ENCODE measurements at regions not wholly inside any gene's neighbourhood (a gene's known extent, or its start where the extent isn't known, plus 50 kb on each side); places are given as distances from the start of the nearest gene placed in this dataset.

DNA sequence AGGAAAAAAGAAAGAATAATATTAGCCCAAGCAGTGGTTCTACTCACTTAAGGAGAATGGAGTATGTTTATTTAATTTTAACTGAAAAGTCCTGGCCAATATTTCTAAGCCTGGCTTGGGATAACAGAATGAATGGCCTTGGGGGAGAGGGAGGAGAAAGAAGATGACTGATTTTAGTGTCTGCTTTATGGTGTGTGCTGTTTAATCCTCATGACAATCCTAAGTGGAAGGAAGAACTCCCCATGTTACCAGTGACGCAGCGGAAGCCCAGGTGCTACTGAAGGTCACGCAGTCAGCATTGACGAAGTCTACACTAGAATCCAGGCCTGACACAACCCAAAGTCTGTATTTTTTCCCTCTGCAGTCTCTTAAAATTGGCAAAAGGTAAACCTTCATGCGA is 50.5 kb downstream of the PALM2AKAP2 start:
- intact Hi-C loops (cut with DNase I) = loop anchor here (5.0 kb wide), 1 partner anchor 57 kb away; no protein-coding TSS in a partner anchor
- ATAC-seq (no peak), DNase-seq (ENCODE audit: missing footprints) (no peak)

DNA sequence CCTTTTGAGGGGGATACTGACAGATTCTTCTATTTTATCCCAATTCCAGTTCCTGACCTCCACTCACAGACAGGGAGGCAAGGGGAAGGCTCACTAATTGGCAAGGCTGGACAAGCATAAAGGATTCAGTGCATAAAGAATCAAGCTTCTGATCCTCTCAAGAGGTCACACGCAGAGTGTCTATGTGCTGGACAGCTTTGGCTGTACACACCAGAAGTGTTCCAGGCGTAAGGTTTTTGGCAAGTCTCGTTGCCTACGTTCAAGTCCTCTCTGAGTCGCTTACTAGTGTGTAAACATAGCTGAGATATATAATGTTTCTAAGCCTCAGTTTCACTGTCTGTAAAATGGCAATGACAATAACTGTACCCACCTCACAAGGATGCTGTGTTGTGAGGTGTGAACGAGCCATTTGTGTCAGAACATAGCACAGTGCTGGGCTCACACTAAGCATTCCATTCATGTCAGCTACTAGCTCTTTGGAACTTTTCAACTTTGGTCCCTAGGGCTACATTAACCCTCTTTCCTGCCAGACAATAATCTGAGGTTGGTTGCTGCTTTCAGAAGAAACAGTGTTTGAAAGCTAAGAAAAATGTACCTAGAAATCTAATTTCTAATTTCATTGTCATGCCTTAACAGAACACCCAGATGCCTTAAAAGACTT is 52.1 kb downstream of the PALM2AKAP2 start:
- peak; percentile 79 for ATAC-seq
- intact Hi-C loops (cut with DNase I) = loop anchor here (5.0 kb wide), 1 partner anchor 55 kb away; no protein-coding TSS in a partner anchor
- no peak for DNase-seq (ENCODE audit: missing footprints)

DNA sequence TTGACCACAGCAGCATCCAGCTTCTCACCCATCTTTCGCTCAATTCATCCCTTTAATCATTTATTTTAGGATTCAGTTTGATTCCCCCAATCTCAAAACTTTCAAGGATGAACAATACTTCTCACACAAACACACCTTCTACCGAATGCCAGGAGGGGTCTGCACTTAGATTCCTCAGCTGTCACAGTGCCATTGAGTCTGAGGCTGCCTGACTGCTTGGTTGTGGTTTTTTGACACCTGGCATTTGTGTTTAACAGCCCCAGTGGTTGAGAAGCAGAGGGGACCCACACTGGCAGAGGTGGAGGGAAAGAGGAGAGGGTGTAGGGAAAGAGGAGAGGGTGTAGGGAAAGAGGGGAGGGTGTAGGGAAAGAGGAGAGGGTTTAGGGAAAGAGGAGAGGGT is 54.9 kb downstream of the PALM2AKAP2 start:
- DNase-seq (ENCODE audit: missing footprints) (no peak), ATAC-seq (no peak)
- intact Hi-C loops (cut with DNase I) = loop anchor here (5.0 kb wide), 1 partner anchor 52 kb away; no protein-coding TSS in a partner anchor

DNA sequence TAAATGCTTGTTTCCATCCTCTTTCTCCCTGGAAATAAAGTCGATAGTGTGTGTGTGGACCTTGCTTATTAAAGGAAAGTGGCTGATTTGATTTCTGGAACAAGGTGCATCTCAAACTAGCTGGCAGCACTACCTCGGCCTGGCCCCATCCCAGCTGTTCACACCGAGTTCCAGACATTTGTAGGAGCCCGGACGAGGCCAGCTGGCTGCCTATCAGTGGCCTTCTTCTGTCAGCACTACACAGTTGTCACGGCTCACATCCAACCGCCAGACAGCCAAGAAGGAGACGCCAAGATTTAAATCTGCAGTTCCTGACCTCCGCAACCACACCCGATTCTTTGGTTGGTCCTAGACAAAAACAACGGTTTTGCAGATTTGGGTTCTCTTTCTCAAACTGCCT is 63.6 kb downstream of the PALM2AKAP2 start:
- intact Hi-C loops (cut with DNase I) = no loop called here
- DNase-seq (ENCODE audit: missing footprints) = peak; percentile 89
- ATAC-seq = peak; percentile 91

DNA sequence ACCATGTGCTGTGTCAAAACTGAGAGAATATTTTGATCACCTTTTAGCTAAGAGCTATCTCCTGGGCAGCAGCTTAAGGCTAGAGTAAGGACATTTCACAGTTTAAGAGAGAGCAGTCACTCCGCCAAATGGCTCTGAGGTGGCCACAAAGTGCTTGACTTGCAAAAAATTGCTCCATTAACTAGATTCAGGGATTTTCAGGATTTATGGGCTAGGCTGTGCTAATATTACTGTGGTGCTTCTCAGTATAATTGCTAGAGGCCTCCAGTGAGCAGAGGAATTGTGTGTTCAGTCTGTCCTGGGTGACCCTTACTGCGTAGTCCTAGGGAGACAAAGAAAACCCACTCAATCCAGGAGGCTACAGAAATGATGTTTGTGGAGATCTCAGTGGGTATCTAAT is 65.2 kb downstream of the PALM2AKAP2 start:
- DNase-seq (ENCODE audit: missing footprints) (no peak), ATAC-seq (no peak)
- intact Hi-C loops (cut with DNase I) = no loop called here

DNA sequence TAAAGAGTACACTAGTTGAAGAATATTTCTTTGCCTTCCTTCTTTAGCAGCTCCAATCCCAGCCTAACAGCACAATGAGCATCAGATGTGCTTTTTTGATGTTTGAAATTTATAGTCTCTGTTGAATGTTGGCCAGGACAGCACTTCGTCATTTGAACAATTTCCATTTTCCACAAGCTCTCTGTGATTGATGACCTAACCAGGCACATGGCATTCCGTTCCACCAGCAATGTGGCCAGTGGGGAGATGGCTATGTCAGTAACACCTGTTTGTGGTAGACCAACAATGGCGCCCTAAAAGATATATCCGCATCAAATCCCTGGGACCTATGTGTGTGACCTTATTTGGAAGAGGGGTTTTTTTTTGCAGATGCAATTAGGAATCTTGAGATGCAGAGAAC is 66.8 kb downstream of the PALM2AKAP2 start:
- ATAC-seq = no peak
- DNase-seq (ENCODE audit: missing footprints) = no peak
- intact Hi-C loops (cut with DNase I) = no loop called here

DNA sequence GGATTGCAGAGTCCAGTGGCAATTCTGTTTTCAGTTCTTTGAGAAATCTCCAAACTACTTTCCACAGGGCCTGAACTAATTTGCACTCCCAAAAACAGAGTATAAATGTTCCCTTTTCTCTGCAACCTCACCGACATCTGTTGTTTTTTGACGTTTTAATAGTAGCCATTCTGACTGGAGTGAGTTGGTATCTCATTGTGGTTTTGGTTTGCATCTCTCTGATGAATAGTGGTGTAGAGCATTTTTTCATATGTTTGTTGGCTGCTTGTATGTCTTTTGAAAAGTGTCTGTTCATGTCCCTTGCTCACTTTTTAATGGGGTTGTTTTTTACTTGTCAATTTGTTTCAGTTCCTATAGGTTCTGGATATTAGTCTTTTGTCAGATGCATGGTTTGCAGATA is 72.6 kb downstream of the PALM2AKAP2 start:
- intact Hi-C loops (cut with DNase I) = no loop called here
- no peak for ATAC-seq

DNA sequence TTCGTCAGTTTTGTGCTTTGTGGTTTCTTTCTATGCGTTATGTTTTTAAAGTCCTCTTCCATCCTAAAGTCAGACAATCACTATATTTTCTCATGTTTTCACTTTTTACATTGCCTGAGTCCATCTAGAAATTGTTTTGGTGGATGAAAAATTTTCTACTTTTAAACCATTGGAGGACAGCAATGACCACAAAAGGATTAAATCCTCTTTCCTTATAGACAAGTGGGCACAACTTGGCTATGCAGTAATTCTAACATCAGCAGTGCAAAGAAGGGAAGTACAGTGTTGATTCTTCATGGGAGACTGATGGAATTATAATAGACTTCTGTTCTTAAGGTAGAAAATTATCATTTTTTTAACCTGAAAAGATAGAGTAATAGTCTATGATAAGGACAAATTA is 75.5 kb downstream of the PALM2AKAP2 start:
- DNase-seq (ENCODE audit: missing footprints) (no peak), ATAC-seq (no peak)
- intact Hi-C loops (cut with DNase I) = no loop called here

More for the DNA sequence above, 72.6 kb downstream of the PALM2AKAP2 start:
- DNase-seq (ENCODE audit: missing footprints) = no peak

DNA sequence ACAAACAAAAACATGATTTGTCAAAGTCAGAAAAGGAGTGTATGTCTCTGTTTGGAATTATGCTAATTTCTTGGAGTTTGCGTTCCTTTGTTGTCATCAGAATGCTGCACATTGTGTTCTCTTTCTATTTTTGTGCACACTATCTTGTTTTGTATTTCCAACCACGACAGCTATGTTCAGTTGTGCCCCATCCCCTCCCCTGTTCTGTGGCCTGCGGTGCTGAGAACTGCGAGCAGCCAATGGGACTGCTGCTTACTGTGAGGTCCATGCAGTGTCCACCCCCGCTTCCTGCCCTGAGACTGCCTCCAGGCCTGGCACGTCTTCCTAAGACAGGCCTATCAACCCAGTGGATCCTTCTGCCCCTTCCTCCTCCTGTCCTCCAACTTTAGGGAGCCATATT is 76.8 kb downstream of the PALM2AKAP2 start:
- DNase-seq (ENCODE audit: missing footprints) (peak; percentile 88), ATAC-seq (peak; percentile 99)
- intact Hi-C loops (cut with DNase I) = no loop called here

DNA sequence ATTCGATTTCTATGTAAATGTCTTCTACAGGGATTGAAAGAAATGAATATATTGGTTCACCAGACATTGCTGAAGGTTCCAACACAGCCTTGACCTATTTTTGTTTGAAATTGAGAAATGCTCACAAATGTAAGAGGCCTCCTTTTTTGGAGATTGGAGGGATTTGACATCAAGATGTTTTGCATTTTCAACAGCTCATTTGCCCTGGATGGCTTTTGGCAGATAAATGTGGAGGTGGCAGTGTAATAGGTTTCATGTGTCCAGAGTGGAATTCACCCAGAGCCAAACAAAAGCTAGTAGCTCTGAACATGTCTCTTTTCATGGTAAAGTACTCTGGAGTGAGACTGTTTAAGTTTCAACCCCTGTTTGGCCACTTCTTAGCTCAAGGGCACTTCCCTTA is 77.3 kb downstream of the PALM2AKAP2 start:
- DNase-seq (ENCODE audit: missing footprints) = no peak
- intact Hi-C loops (cut with DNase I) = no loop called here
- no peak for ATAC-seq

DNA sequence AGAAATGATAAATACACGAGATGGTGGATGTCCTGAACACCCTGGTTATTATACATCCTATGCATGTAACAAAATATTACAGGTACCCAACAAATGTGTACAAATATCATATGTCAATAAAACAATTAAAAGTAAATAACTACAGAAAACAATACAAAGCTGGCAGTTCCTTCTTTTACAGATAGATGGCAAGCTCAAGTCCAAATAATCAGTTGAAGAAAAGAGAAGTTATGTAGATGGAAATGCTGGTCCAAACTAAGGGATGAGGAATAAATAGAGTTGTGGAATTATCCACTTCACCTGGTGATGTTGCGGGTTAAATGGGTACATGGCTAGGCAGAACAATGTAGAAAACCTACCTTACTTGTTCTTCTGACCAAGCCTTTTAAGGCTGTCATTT is 79.4 kb downstream of the PALM2AKAP2 start:
- ATAC-seq (no peak), DNase-seq (ENCODE audit: missing footprints) (no peak)
- intact Hi-C loops (cut with DNase I) = no loop called here

DNA sequence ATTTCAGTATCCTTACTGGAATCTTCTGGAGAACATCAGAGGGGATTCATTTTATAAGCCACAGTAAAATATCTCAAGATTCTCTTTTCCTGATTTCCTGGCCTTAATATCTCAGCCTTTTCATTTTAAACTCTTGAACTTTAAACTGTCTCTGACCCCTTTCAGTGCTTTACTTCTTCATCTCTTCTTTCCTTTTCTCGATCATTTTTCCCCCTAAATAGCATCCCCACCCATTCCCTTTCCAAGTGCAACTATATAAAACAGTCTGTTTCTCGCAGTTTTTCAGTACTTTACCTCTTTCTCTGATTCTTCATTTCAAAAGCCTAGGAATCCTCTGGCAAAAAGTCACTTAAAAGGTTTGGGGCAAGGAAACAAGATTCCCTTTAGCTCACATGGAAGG is 80.5 kb downstream of the PALM2AKAP2 start:
- intact Hi-C loops (cut with DNase I) = no loop called here
- ATAC-seq (no peak), DNase-seq (ENCODE audit: missing footprints) (no peak)

DNA sequence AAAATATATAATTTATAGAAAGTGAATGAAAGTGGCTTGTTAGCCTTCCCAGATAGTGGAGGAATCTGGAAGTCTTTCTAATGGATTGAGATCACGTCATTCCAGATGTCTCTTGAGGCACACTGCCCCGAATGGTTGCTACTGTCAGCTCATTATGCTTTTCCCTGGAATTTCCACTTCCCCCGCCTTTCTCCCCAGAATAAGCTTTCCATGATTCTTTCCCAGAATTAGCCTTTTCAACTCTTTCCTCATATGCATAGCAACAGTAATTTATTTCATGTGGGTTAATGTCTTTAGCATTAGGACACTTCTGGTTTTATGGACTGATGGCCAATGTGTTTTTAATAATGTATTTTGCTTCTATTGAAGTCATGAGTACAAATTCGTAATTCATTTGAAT is 81.5 kb downstream of the PALM2AKAP2 start:
- DNase-seq (ENCODE audit: missing footprints) = no peak
- no peak for ATAC-seq
- intact Hi-C loops (cut with DNase I) = no loop called here

DNA sequence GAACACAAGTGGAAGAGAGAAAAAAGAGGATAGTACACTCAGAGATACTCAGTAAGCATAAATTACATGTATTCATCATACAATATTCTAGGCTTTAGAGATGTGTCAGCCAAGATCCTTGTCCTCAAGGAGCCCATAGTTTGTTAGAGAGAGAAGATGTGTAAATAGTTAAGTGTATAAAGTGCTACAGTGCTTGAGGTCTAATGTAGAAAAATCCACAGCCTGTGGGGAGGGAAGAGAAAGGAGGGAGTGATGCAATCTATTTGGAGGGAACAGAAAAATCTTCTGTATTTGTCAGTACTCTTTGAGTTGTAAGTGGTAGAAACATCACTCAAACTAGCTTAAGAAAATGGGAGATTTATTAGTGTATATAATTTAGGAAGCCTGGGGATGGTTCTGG is 81.9 kb downstream of the PALM2AKAP2 start:
- no peak for DNase-seq (ENCODE audit: missing footprints)
- ATAC-seq = no peak
- intact Hi-C loops (cut with DNase I) = no loop called here

DNA sequence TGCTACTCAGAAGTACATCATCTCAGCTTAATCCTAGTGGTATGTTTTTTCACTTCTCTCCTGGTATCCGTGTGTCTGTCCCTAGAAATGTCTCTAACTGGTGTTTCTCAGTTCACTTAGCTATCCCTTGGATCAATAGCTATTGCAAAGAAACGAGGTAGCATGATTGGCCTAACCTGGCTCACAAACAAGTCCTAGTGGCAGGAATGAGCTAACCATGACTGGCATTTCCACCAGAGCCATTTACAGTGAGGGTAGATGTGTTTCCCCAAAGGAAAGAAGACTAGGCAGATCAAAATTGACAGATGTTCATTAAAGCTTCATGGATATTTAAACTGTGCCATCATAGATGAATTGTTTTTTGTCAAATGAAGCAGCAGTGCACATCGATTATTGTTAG is 82.5 kb downstream of the PALM2AKAP2 start:
- no peak for DNase-seq (ENCODE audit: missing footprints)
- no peak for ATAC-seq
- intact Hi-C loops (cut with DNase I) = no loop called here

DNA sequence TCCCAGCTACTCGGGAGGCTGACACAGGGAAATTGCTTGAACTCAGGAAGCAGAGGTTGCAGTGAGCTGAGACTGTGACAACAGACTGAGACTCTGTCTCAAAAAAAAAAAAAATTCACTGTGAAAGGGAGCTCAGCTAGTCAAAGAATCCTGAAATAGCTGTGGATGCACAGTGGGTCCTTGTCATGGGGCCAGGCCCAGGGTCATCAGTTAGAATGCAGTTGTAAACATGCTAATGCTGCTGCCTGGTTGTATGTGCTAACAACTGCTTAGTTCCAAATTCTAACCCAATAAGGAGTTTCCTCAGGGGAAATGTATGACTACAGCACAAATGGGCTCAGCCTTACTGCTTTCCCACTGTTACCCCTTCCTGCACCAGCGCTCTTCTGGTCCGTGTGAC is 84.0 kb downstream of the PALM2AKAP2 start:
- intact Hi-C loops (cut with DNase I) = no loop called here
- DNase-seq (ENCODE audit: missing footprints) (no peak), ATAC-seq (no peak)

DNA sequence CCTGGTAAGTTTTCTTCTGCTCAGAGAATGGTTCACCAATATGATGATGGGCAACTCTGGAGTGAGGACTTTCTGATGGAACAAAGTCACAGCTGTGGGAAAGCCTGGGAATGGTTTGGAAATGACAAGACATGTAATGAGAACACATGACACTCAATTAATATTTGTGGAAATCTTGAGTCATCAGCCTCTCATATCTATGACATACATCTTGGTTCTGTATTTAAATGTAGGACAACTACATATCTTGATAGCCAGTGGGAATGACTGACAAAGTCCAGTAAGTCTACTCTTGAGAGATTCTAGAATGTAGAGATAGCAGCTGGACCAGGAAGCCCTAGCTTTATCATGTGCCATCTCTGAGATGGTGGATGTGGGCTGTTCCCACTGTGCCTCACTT is 85.5 kb downstream of the PALM2AKAP2 start:
- DNase-seq (ENCODE audit: missing footprints) (no peak), ATAC-seq (no peak)
- intact Hi-C loops (cut with DNase I) = loop anchor here (5.0 kb wide), 1 partner anchor 262 kb away; no protein-coding TSS in a partner anchor

DNA sequence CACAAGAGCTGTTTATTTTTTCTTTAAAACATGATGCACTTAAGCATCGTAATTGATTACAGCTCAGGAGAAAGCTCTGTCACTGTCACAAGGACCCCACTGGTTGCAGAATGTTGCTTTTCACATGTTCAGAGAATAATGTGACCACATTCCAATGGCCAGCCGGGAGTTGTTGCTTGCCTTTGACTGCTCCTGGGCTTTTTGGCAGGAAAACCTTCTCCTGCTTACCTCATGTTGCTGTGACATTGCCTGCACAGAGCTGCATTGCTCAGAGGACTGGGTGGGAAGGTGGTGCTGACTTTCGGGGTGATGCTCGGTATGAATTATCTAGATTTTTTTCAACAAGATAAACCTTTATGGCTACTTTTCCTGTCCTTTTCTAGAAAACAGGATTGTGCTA is 88.2 kb downstream of the PALM2AKAP2 start:
- intact Hi-C loops (cut with DNase I) = loop anchor here (1.0 to 5.0 kb wide), 2 partner anchors 19 to 259 kb away; no protein-coding TSS in a partner anchor
- ATAC-seq (peak; percentile 59), DNase-seq (ENCODE audit: missing footprints) (no peak)

DNA sequence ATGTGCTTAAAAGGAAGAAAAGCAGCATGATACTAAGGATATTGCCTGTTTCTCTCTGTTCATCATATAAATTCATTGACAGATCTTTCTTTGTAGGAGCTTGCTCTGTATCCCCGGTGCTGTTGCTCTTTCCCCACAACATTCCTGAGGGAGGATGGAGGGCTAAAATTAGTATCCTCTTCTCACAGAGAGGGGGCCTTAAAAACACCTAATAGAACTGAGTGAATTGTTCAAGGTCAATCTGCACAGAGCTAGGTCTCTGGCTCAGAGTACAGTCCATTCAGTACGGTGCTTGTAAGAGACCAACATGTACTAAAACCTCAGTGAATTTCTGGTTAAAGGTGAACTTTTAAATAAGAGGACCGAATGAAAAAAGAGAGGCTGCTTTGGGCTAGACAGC is 88.7 kb downstream of the PALM2AKAP2 start:
- DNase-seq (ENCODE audit: missing footprints) (no peak), ATAC-seq (peak; percentile 86)
- intact Hi-C loops (cut with DNase I) = loop anchor here (1.0 to 5.0 kb wide), 2 partner anchors 19 to 259 kb away; no protein-coding TSS in a partner anchor

DNA sequence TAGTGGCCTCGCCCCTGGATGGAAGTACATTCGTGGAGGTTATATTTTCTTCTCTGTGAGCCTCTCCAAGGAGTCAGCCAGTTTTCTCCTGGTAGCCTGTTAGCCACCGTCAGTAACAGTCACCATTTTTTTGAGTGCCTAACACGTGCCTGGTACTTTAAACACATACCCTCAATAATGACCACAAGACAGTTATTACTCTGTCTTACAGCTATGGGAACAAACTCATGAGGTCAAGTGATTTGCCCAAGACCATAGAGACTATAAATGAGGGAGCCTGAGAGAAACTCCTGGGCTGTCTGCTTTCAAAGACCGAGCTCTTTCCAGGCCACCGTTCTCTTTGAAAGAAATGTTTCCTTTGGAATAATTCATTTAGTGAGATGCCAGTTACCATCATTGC is 90.4 kb downstream of the PALM2AKAP2 start:
- intact Hi-C loops (cut with DNase I) = no loop called here
- DNase-seq (ENCODE audit: missing footprints) (no peak), ATAC-seq (no peak)

DNA sequence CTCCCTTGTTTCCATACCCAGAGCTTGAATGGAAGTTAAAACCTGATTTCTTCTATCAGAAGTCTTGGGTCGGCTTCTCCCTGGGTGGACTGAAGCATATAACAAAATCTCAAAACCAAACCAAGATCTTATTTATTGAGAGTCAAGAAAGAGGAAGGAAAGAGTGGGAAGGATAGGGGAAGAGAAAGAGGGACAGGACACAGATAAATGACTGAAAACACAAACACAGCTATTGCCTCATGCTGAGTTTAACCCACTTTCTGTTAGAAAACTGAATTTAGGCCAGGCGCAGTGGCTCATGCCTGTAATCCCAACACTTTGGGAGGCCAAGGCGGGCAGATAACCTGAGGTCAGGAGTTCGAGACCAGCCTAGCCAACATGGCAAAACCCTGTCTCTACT is 92.9 kb downstream of the PALM2AKAP2 start:
- DNase-seq (ENCODE audit: missing footprints) (no peak), ATAC-seq (no peak)
- intact Hi-C loops (cut with DNase I) = no loop called here

All from Right ventricle myocardium inferior (tissue), 1 donor.